GM23338 (cell line): ENCODE measurements at regions not wholly inside any gene's neighbourhood (a gene's known extent, or its start where the extent isn't known, plus 50 kb on each side); places are given as distances from the start of the nearest gene placed in this dataset.

ENCODE experiments used
- ATAC-seq: fragments of 200-7000 bp; cut with Tn5 transposase; 3 replicates; pipeline ENCODE4 v1.9.1; 2020
- DNase-seq: peaks from one replicate; pipeline ENCODE4 v3.0.0-alpha.2; 2015; ENCODE audit warnings: low spot score
- H2AFZ ChIP-seq: fragments of 200-600 bp; sonication (generic); 2 replicates; pipeline ENCODE4 v1.8.0; 2016; ENCODE audit warnings: antibody characterized with exemption, mild to moderate bottlenecking, moderate library complexity
- H3F3A ChIP-seq: fragments of 200-600 bp; sonication (generic); replicated peaks from 2 replicates; pipeline ENCODE4 v1.8.0; 2017; ENCODE audit warnings: antibody characterized with exemption, mixed run types, low read depth
- H3K27ac ChIP-seq: fragments of 200-600 bp; sonication (generic); 2 replicates; pipeline ENCODE4 v1.6.1; 2016; ENCODE audit warnings: low read depth
- H3K27me3 ChIP-seq: fragments of 200-600 bp; sonication (generic); 2 replicates; pipeline ENCODE4 v1.8.0; 2016; ENCODE audit warnings: mild to moderate bottlenecking, mixed run types, moderate library complexity; ENCODE audit not compliant: insufficient read depth
- H3K36me3 ChIP-seq: fragments of 200-600 bp; sonication (generic); 2 replicates; pipeline ENCODE4 v1.8.0; 2016; ENCODE audit warnings: mild to moderate bottlenecking; ENCODE audit not compliant: insufficient read depth
- H3K4me1 ChIP-seq: fragments of 200-600 bp; sonication (generic); 2 replicates; pipeline ENCODE4 v1.8.0; 2016; ENCODE audit warnings: mild to moderate bottlenecking, moderate library complexity; ENCODE audit not compliant: insufficient read depth
- H3K4me2 ChIP-seq: fragments of 200-600 bp; sonication (generic); 2 replicates; pipeline ENCODE4 v1.7.1; 2017; ENCODE audit warnings: mixed run types
- H3K4me3 ChIP-seq: fragments of 200-600 bp; sonication (generic); 2 replicates; pipeline ENCODE4 v1.6.1; 2016; ENCODE audit warnings: mixed run types
- H3K79me2 ChIP-seq: fragments of 200-600 bp; sonication (generic); replicated peaks from 2 replicates; pipeline ENCODE4 v1.8.0; 2017; ENCODE audit warnings: mild to moderate bottlenecking; ENCODE audit not compliant: insufficient read depth
- H3K9me2 ChIP-seq: fragments of 200-600 bp; sonication (generic); 2 replicates; pipeline ENCODE4 v1.8.0; 2017; ENCODE audit not compliant: insufficient read depth
- H4K20me1 ChIP-seq: fragments of 200-600 bp; sonication (generic); replicated peaks from 2 replicates; pipeline ENCODE4 v1.8.0; 2017; ENCODE audit warnings: mild to moderate bottlenecking; ENCODE audit not compliant: insufficient read depth
- H3K27ac Mint-ChIP-seq: 2 replicates; pipeline ENCODE4 v1.8.0; 2020; ENCODE audit warnings: inconsistent platforms, mild to moderate bottlenecking, moderate library complexity, mixed read lengths
- H3K27me3 Mint-ChIP-seq: 3 replicates; pipeline ENCODE4 v1.8.0; 2022; ENCODE audit warnings: low read depth, mild to moderate bottlenecking, moderate library complexity, mixed read lengths, inconsistent platforms; ENCODE audit not compliant: insufficient read depth, poor library complexity
- H3K36me3 Mint-ChIP-seq: 3 replicates; pipeline ENCODE4 v1.8.0; 2021; ENCODE audit warnings: low read depth, mild to moderate bottlenecking, inconsistent platforms, moderate library complexity, mixed read lengths
- H3K4me1 Mint-ChIP-seq: 3 replicates; pipeline ENCODE4 v1.8.0; 2020; ENCODE audit warnings: mild to moderate bottlenecking, inconsistent platforms, mixed read lengths
- H3K4me3 Mint-ChIP-seq: 3 replicates; pipeline ENCODE4 v1.8.0; 2021; ENCODE audit warnings: moderate library complexity, mild to moderate bottlenecking, inconsistent platforms, mixed read lengths
- H3K9me3 Mint-ChIP-seq: 3 replicates; pipeline ENCODE4 v1.8.0; 2020; ENCODE audit warnings: moderate library complexity, mild to moderate bottlenecking, inconsistent platforms, mixed read lengths
- EZH2 ChIP-seq: fragments of 200-600 bp; sonication (generic); IDR thresholded peaks from one replicate; pipeline ENCODE4 v1.8.0; 2017; ENCODE audit warnings: antibody characterized with exemption, mild to moderate bottlenecking, low read depth; ENCODE audit not compliant: unreplicated experiment
- EZH2phosphoT487 ChIP-seq: fragments of 200-600 bp; sonication (generic); IDR thresholded peaks from one replicate; pipeline ENCODE4 v1.8.1; 2018; ENCODE audit warnings: antibody characterized with exemption; ENCODE audit not compliant: unreplicated experiment
- JUNB ChIP-seq: IDR thresholded peaks from one replicate; pipeline ENCODE4 v1.6.1; 2016; ENCODE audit warnings: antibody characterized with exemption; ENCODE audit not compliant: unreplicated experiment
- NANOG ChIP-seq: IDR thresholded peaks from 2 replicates; pipeline ENCODE4 v1.6.1; 2016; ENCODE audit warnings: antibody characterized with exemption, borderline replicate concordance
- POLR2AphosphoS5 ChIP-seq: IDR thresholded peaks from 2 replicates; pipeline ENCODE4 v1.6.1; 2016; ENCODE audit warnings: antibody characterized with exemption, low read depth
- ZNF114 ChIP-seq: fragments of 250-450 bp; sonication (Bioruptor Pico); IDR thresholded peaks from 2 replicates; pipeline ENCODE4 v1.5.0; 2020; ENCODE audit warnings: mild to moderate bottlenecking, moderate library complexity
- ZNF331 ChIP-seq: fragments of 250-450 bp; sonication (Bioruptor Pico); IDR thresholded peaks from 2 replicates; pipeline ENCODE4 v1.5.0; 2020; ENCODE audit warnings: low read depth, mild to moderate bottlenecking, moderate library complexity
- TF ChIP-seq, protein P1 (sequence below), 2 experiments: fragments of 200-600 bp in 1 of 2; sonication (generic) in 1 of 2; conservative IDR thresholded peaks; 2 replicates each; pipeline versions ENCODE4 v1.5.1 to v1.6.1; 2016 to 2017; ENCODE audit warnings: antibody characterized with exemption in 2 of 2, low read depth in 2 of 2, mild to moderate bottlenecking in 2 of 2, moderate library complexity in 1 of 2
- TF ChIP-seq, protein P2 (sequence below): IDR thresholded peaks from one replicate; pipeline ENCODE4 v1.6.1; 2018; ENCODE audit warnings: antibody characterized with exemption; ENCODE audit not compliant: unreplicated experiment
- TF ChIP-seq, protein P3 (sequence below): IDR thresholded peaks from 2 replicates; pipeline ENCODE4 v1.6.1; 2016; ENCODE audit warnings: antibody characterized with exemption

DNA sequence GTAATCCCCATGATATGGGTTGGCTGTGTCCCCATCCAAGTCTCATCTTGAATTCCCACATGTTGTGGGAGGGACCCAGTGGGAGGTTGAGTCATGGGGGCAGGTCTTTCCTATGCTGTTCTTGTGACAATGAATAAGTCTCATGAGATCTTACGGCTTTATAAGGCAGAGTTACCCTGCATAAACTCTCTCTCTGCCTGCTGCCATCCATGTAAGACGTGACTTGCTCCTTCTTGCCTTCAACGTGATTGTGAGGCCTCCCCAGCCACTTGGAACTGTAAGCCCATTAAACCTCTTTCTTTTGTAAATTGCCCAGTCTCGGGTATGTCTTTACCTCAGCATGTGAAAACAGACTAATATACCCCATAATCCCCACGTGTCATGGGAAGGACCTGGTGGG lies 61.9 kb upstream of the LDAH start (continued):
- TF ChIP-seq, protein P1, sequence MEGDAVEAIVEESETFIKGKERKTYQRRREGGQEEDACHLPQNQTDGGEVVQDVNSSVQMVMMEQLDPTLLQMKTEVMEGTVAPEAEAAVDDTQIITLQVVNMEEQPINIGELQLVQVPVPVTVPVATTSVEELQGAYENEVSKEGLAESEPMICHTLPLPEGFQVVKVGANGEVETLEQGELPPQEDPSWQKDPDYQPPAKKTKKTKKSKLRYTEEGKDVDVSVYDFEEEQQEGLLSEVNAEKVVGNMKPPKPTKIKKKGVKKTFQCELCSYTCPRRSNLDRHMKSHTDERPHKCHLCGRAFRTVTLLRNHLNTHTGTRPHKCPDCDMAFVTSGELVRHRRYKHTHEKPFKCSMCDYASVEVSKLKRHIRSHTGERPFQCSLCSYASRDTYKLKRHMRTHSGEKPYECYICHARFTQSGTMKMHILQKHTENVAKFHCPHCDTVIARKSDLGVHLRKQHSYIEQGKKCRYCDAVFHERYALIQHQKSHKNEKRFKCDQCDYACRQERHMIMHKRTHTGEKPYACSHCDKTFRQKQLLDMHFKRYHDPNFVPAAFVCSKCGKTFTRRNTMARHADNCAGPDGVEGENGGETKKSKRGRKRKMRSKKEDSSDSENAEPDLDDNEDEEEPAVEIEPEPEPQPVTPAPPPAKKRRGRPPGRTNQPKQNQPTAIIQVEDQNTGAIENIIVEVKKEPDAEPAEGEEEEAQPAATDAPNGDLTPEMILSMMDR (conservative IDR thresholded peaks at IDR 0.05; ENCODE audit: low read depth in 2 of 2): no peak
- TF ChIP-seq EZH2 (no peak), EZH2phosphoT487 (no peak), POLR2AphosphoS5 (no peak), NANOG (no peak), ZNF331 (CRISPR knock-in tag) (no peak), JUNB (no peak)
- TF ChIP-seq, protein P2, sequence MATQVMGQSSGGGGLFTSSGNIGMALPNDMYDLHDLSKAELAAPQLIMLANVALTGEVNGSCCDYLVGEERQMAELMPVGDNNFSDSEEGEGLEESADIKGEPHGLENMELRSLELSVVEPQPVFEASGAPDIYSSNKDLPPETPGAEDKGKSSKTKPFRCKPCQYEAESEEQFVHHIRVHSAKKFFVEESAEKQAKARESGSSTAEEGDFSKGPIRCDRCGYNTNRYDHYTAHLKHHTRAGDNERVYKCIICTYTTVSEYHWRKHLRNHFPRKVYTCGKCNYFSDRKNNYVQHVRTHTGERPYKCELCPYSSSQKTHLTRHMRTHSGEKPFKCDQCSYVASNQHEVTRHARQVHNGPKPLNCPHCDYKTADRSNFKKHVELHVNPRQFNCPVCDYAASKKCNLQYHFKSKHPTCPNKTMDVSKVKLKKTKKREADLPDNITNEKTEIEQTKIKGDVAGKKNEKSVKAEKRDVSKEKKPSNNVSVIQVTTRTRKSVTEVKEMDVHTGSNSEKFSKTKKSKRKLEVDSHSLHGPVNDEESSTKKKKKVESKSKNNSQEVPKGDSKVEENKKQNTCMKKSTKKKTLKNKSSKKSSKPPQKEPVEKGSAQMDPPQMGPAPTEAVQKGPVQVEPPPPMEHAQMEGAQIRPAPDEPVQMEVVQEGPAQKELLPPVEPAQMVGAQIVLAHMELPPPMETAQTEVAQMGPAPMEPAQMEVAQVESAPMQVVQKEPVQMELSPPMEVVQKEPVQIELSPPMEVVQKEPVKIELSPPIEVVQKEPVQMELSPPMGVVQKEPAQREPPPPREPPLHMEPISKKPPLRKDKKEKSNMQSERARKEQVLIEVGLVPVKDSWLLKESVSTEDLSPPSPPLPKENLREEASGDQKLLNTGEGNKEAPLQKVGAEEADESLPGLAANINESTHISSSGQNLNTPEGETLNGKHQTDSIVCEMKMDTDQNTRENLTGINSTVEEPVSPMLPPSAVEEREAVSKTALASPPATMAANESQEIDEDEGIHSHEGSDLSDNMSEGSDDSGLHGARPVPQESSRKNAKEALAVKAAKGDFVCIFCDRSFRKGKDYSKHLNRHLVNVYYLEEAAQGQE: no peak
- TF ChIP-seq, protein P3, sequence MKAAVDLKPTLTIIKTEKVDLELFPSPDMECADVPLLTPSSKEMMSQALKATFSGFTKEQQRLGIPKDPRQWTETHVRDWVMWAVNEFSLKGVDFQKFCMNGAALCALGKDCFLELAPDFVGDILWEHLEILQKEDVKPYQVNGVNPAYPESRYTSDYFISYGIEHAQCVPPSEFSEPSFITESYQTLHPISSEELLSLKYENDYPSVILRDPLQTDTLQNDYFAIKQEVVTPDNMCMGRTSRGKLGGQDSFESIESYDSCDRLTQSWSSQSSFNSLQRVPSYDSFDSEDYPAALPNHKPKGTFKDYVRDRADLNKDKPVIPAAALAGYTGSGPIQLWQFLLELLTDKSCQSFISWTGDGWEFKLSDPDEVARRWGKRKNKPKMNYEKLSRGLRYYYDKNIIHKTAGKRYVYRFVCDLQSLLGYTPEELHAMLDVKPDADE: no peak

DNA sequence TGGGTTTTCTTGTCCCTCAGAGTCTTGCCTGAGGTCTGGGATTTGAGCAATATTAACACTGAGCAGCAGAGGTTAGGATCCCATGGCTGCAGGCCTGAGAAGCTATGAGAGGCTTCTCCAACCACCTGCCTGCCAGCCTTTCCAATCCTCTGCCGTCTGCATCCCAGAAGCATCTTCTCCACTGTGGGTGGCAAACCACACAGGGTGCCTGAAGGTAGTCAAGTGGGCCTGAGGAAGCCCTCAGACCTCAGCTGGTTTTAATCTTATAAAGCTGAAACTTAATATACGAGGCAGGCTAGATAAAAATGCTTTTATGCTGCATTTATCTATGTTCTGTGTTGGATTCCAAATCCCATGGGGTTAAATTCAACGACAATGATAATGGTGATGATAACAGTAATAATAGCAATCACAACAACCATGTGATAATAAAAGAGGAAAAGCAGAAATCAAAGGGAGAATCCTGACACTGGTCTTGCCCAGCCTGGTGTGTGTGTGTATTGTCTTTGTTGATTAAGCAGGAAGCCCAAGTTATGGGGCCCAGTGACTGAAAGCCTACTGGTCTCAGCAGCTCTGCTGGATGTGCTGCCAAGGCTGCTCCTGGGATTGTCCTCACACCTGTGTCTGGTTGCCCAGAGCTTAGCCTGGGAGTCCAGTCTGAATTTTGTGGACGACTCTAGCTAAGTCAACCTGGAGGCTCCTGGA lies 59.7 kb upstream of the LDAH start:
- Mint-ChIP-seq H3K9me3 (peaks cover 71% of the 10 kb centered on the region), H3K27me3 (peaks cover 8% of the 10 kb centered on the region), H3K4me3 (no peak overlapping the region), H3K4me1 (no peaks in the 10 kb centered on the region), H3K27ac (no peak overlapping the region), H3K36me3 (peaks cover 14% of the 10 kb centered on the region)
- H3K4me1 ChIP-seq: no peaks in the 10 kb centered on the region
- no peaks in the 10 kb centered on the region for H3K27me3 ChIP-seq
- H4K20me1 ChIP-seq: no peaks in the 10 kb centered on the region
- H3F3A ChIP-seq: no peaks in the 10 kb centered on the region
- no peak for DNase-seq
- H3K4me2 ChIP-seq: no peak overlapping the region
- H3K79me2 ChIP-seq: no peaks in the 10 kb centered on the region
- ATAC-seq: no peak
- H3K9me2 ChIP-seq: no peaks in the 10 kb centered on the region
- no peak overlapping the region for H2AFZ ChIP-seq
- no peaks in the 10 kb centered on the region; the same call in 1 of the 2 replicates for H3K36me3 ChIP-seq
- H3K27ac ChIP-seq: no peak overlapping the region
- no peak overlapping the region for H3K4me3 ChIP-seq
- TF ChIP-seq ZNF114: no peak
- no peak for TF ChIP-seq NANOG
- TF ChIP-seq, protein P1 (conservative IDR thresholded peaks at IDR 0.05; ENCODE audit: low read depth in 2 of 2): no peak
- TF ChIP-seq JUNB: no peak
